GM23248 (cell line): ENCODE measurements at regions not wholly inside any gene's neighbourhood (a gene's known extent, or its start where the extent isn't known, plus 50 kb on each side); places are given as distances from the start of the nearest gene placed in this dataset.

ENCODE experiments used
- DNase-seq: peaks from one replicate; pipeline ENCODE4 v3.0.0-alpha.2; 2015
- H2AFZ ChIP-seq: fragments of 200-600 bp; sonication (generic); 2 replicates; pipeline ENCODE4 v1.6.1; 2016; ENCODE audit warnings: antibody characterized with exemption
- H3F3A ChIP-seq: fragments of 200-600 bp; sonication (generic); 2 replicates; pipeline ENCODE4 v1.6.1; 2016; ENCODE audit warnings: mild to moderate bottlenecking, antibody characterized with exemption, mixed run types; ENCODE audit not compliant: insufficient read depth
- H3K27ac ChIP-seq: fragments of 200-600 bp; sonication (generic); 2 replicates; pipeline ENCODE4 v1.5.1; 2016; ENCODE audit warnings: mild to moderate bottlenecking
- H3K27me3 ChIP-seq: fragments of 200-600 bp; sonication (generic); replicated peaks from 2 replicates; pipeline ENCODE4 v1.6.1; 2016; ENCODE audit warnings: mild to moderate bottlenecking; ENCODE audit not compliant: insufficient read depth
- H3K36me3 ChIP-seq: fragments of 200-600 bp; sonication (generic); 2 replicates; pipeline ENCODE4 v1.6.1; 2016; ENCODE audit warnings: low read depth, mild to moderate bottlenecking
- H3K4me1 ChIP-seq: fragments of 200-600 bp; sonication (generic); 2 replicates; pipeline ENCODE4 v1.6.1; 2016; ENCODE audit warnings: mild to moderate bottlenecking; ENCODE audit not compliant: insufficient read depth
- H3K4me2 ChIP-seq: fragments of 200-600 bp; sonication (generic); one replicate; pipeline ENCODE4 v1.6.1; 2016; ENCODE audit warnings: mild to moderate bottlenecking; ENCODE audit not compliant: unreplicated experiment
- H3K4me3 ChIP-seq: fragments of 200-600 bp; sonication (generic); 2 replicates; pipeline ENCODE4 v1.5.1; 2016; ENCODE audit warnings: mild to moderate bottlenecking
- H3K79me2 ChIP-seq: fragments of 200-600 bp; sonication (generic); 2 replicates; pipeline ENCODE4 v1.6.1; 2016; ENCODE audit warnings: mild to moderate bottlenecking; ENCODE audit not compliant: insufficient read depth
- H3K9ac ChIP-seq: fragments of 200-600 bp; sonication (generic); 2 replicates; pipeline ENCODE4 v1.6.1; 2016; ENCODE audit warnings: mild to moderate bottlenecking
- H3K9me2 ChIP-seq: fragments of 200-600 bp; sonication (generic); 2 replicates; pipeline ENCODE4 v1.6.1; 2016; ENCODE audit warnings: mixed run types, mild to moderate bottlenecking, moderate library complexity; ENCODE audit not compliant: insufficient read depth
- H3K9me3 ChIP-seq: fragments of 200-600 bp; sonication (generic); one replicate; pipeline ENCODE4 v1.6.1; 2017; ENCODE audit warnings: low read depth
- H4K20me1 ChIP-seq: fragments of 200-600 bp; sonication (generic); 2 replicates; pipeline ENCODE4 v1.6.0; 2016; ENCODE audit not compliant: insufficient read depth
- EZH2 ChIP-seq: fragments of 200-600 bp; sonication (generic); IDR thresholded peaks from 2 replicates; pipeline ENCODE4 v1.6.1; 2018; ENCODE audit warnings: antibody characterized with exemption, mild to moderate bottlenecking; ENCODE audit not compliant: insufficient read depth, poor library complexity, severe bottlenecking
- EZH2phosphoT487 ChIP-seq: fragments of 200-600 bp; sonication (generic); IDR thresholded peaks from 2 replicates; pipeline ENCODE4 v1.6.1; 2018; ENCODE audit warnings: antibody characterized with exemption, moderate library complexity, mild to moderate bottlenecking, low read depth; ENCODE audit not compliant: insufficient read depth
- WGBS, 2 experiments: methylation state at CpG; one replicate each; pipeline ENCODE4 v1.1.6; 2015 to 2017; ENCODE audit warnings: low lambda C conversion rate in 2 of 2, low coverage in 1 of 2; ENCODE audit errors: missing lambda C conversion rate in 2 of 2; 5-methylcytosine and 5-hydroxymethylcytosine counted together
- in situ Hi-C: fragments of 300-500 bp; cut with MboI; formaldehyde crosslinking; loops from 2 replicates; pipeline ENCODE4 v1.15.0; 2020

- Histone ChIP-seq H3K9me3 (no peaks in the 10 kb centered on the region), H3K27me3 (no peaks in the 10 kb centered on the region), H3K4me2 (no peak overlapping the region), H4K20me1 (no peaks in the 10 kb centered on the region), H3K9ac (no peak overlapping the region), H3K79me2 (no peaks in the 10 kb centered on the region), H2AFZ (no peak overlapping the region), H3K36me3 (no peaks in the 10 kb centered on the region), H3K27ac (no peak overlapping the region), H3K4me1 (no peaks in the 10 kb centered on the region), H3F3A (no peaks in the 10 kb centered on the region), H3K4me3 (no peak overlapping the region), H3K9me2 (no peaks in the 10 kb centered on the region)
- 40 to 44% methylated on average over 13 of the region's 13 CpGs for WGBS, 2 experiments
- in situ Hi-C loops: no loop called here
- TF ChIP-seq EZH2 (no peak), EZH2phosphoT487 (no peak)
- DNase-seq: no peak
Observed at GRCh38 chr10:131675104-131675503, 225.7 kb upstream of the PPP2R2D start.

GRCh38 chr10:131676046-131676799 is 224.6 kb upstream of the PPP2R2D start:
- WGBS, 2 experiments: 39 to 47% methylated on average over 28 of the region's 28 CpGs
- Histone ChIP-seq H3K27ac (no peak overlapping the region), H2AFZ (no peak overlapping the region), H3K4me2 (no peak overlapping the region), H3K79me2 (no peaks in the 10 kb centered on the region), H3K27me3 (no peaks in the 10 kb centered on the region), H3K36me3 (no peaks in the 10 kb centered on the region), H3K9ac (no peak overlapping the region), H3K9me3 (no peaks in the 10 kb centered on the region), H3K4me1 (no peaks in the 10 kb centered on the region), H4K20me1 (no peaks in the 10 kb centered on the region), H3K4me3 (no peak overlapping the region), H3K9me2 (no peaks in the 10 kb centered on the region), H3F3A (no peaks in the 10 kb centered on the region)
- in situ Hi-C loops: no loop called here
- TF ChIP-seq EZH2phosphoT487: no peak
- no peak for DNase-seq

DNA sequence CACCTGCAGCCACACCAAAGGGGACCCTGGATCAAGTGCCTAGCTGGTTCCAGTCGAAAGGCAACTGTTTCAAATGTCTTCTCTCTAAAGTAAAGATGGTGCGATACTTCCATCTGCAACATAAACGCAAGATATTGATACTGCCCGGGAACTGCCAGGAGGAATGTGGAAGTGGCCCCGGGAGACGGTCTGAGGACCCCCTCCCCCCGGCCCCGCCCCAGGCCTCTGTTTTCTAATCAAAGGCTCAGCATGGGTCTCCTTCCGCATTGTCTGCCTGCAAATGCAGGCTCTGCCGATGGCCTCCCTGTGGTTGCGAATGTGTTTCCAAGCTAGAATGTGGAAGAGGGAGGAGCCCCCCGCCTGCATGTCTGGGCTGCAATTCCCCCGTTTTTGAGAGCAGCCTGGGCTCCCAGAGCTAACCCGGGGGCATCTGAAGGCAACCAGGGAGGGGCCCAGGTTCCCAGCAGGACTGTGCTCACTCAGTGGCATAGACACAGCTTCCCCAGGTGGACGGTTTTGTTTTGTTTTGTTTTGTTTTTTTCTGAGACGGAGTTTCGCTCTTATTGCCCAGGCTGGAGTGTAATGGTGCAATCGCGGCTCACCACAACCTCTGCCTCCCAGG is 223.9 kb upstream of the PPP2R2D start:
- Histone ChIP-seq H4K20me1 (no peaks in the 10 kb centered on the region), H3K79me2 (no peaks in the 10 kb centered on the region), H3K27me3 (no peaks in the 10 kb centered on the region), H3K9ac (no peak overlapping the region), H3F3A (no peaks in the 10 kb centered on the region), H3K9me2 (no peaks in the 10 kb centered on the region), H3K4me2 (no peak overlapping the region), H3K4me3 (no peak overlapping the region), H3K36me3 (no peaks in the 10 kb centered on the region), H2AFZ (no peak overlapping the region), H3K4me1 (no peaks in the 10 kb centered on the region), H3K9me3 (no peaks in the 10 kb centered on the region), H3K27ac (no peak overlapping the region)
- no peak for TF ChIP-seq EZH2
- TF ChIP-seq EZH2phosphoT487: no peak
- WGBS, 2 experiments: 17 to 21% methylated on average over 15 to 19 of the region's 19 CpGs
- no peak for DNase-seq
- in situ Hi-C loops: no loop called here

- H3F3A ChIP-seq: no peaks in the 10 kb centered on the region
- no peaks in the 10 kb centered on the region for H3K36me3 ChIP-seq
- DNase-seq: no peak
- H3K4me1 ChIP-seq: no peaks in the 10 kb centered on the region
- H3K27ac ChIP-seq: no peak overlapping the region
- no peak overlapping the region for H3K4me2 ChIP-seq
- 42 to 51% methylated on average over 8 of the region's 8 CpGs for WGBS, 2 experiments
- H3K9ac ChIP-seq: no peak overlapping the region
- no peaks in the 10 kb centered on the region for H3K79me2 ChIP-seq
- no peaks in the 10 kb centered on the region for H3K9me3 ChIP-seq
- no peak overlapping the region for H3K4me3 ChIP-seq
- H3K27me3 ChIP-seq: no peaks in the 10 kb centered on the region
- no peaks in the 10 kb centered on the region for H4K20me1 ChIP-seq
- in situ Hi-C loops: no loop called here
- TF ChIP-seq EZH2phosphoT487: no peak
- no peak for TF ChIP-seq EZH2
- H2AFZ ChIP-seq: no peak overlapping the region
- no peaks in the 10 kb centered on the region for H3K9me2 ChIP-seq
Observed at GRCh38 chr10:131677671-131678070, 223.1 kb upstream of the PPP2R2D start.
